HUDEP-2 (cell line): ENCODE measurements at regions not wholly inside any gene's neighbourhood (a gene's known extent, or its start where the extent isn't known, plus 50 kb on each side); places are given as distances from the start of the nearest gene placed in this dataset.

Source experiments
- DNase-seq, 76 experiments: peaks; one replicate each; lab custom pipeline; 2025; ENCODE audit not compliant: unreplicated experiment in 76 of 76; lab: John Stamatoyannopoulos, UW

GRCh38 chr16:86207350-86207749 lies 303.0 kb upstream of the FOXF1 start:
- no peak for DNase-seq

DNA sequence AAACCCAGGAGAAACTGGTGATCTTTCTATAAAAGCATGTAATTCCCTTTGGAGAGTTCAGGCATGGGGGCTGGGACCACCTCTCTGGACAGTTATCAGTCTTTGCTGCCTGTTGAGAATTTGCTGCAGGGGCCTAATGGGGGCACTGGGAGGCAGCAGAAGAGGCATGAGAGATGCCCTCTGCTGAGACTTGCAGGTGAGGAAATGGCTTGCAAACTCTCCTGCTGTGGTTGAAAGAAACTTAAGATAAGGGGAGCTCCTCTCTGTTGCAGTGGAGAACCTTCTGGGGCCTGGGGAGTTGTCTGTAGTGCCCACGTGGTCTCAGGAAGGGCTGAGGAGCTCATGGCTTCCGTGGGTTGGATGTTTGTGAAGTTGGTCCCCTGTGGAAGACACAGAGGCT lies 301.1 kb upstream of the FOXF1 start:
- DNase-seq = no peak

DNA sequence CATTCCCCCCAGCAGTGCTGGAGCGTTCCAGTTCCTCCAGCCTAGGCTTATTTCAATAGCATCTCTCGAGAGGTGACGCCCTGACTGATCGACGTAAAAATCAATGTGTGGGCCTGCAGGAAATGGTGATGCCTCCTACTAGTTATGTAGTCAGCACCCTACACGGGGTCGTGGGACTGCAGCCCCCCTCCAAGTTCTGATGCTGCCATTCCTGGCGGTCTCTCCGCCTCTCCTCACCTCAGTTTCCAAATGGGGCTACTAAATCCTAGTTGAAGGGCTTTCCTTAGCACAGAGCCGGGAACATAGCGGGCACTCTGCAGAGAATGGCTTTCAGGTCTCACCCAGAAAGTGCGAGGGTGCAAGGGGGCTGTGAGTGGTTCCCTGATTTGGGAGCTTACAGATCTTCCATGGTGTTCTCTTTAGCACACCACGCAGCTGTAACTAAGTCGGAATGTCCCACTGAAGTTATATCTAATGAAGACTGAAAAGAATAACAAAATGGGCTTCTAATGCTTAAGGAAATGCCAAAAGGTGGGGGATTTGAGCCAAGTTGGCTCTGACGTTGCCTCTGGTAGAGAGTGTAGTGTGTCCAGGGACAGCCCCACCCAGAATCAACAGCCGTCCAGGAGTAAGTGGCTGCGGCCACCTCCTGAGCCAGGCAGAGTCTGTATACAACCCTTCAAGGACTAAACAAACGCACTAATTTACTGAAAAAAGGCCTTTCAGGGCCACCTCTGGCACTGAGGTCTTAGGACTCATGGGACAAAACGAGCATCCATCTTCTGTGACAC lies 299.7 kb upstream of the FOXF1 start:
- no peak for DNase-seq

GRCh38 chr16:86211265-86211664 lies 299.1 kb upstream of the FOXF1 start:
- no peak for DNase-seq

DNA sequence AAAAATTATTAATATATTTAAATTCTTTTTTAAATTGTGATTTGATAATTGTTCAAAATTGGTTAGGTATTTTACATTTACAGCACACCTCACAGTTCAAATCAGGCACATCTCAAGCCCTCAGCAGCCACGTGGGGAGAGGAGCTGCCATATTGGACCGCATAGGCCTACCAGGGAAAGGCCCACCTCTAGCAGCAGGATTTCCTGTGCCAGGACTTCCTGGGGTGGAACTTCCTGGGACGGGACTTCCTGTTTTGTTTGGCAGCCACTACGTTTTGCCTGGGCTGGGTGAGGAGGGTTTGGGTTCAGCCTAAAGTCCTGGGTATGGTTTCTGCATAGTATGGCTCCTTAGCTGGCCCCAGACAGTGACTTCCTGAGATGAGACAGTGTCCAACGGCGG lies 298.5 kb upstream of the FOXF1 start:
- DNase-seq = no peak

DNA sequence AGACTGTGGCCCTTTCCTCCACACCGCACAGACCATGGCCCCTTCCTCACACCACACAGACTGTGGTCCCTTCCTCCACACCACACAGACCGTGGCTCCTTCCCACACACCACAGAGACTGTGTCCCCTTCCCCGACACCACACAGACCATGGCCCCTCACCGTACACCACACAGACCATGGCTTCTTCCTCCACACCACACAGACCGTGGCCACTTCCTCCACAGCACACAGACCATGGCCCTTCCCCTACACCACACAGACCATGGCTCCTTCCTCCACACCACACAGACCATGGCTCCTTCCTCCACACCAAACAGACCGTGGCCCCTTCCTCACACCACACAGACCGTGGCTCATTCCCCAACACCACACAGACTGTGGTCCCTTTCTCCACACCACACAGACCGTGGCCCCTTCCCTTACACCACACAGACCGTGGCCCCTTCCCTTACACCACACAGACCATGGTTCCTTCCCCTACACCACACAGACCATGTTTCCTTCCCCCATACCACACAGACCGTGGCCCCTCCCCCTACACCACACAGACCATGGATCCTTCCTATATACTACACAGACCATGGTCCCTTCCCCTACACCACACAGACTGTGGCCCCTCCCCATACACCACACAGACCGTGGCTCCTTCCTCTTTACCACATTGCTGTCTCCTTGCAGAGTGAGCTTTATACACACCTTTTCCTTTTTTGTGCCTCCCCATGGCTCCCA lies 297.5 kb upstream of the FOXF1 start:
- DNase-seq = no peak

DNA sequence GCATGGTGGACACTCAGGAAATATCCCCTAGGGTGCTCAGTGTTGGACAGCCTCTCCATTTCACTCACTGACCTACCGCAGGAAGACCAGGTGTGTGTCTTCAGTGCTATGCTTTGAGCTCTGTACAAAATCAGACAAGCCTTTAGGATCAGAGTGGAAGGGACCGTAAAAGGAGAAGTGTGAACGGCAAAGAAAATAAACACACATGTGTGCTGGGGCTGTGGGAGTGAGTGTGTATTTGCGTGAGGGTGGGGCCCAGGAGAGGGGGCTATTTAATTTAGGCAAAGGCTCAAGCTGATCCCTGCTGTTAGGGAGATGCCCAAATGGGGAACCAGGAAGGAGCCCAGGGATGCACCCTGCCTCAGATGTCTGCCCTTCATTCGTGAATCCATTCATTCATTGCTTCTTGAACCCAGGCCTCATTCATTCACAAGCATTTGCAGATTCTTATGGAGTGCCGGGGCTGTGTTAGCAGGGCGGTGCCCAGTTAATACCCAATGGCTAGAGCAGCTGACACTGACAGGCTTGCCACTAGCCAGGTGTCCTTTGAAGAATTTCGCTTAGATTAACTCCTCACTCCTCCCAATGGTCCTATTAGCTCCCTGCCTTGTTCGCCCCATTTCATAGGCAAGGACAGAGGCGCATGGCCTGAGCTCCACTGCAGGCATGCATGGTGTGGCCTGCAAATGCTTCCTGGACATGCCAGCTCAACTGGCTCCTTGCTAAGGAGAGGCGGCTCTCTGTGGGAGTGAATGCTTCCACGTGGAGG lies 296.7 kb upstream of the FOXF1 start:
- DNase-seq = no peak

- DNase-seq = no peak
Observed at GRCh38 chr16:86214326-86215232, 295.7 kb upstream of the FOXF1 start.

DNA sequence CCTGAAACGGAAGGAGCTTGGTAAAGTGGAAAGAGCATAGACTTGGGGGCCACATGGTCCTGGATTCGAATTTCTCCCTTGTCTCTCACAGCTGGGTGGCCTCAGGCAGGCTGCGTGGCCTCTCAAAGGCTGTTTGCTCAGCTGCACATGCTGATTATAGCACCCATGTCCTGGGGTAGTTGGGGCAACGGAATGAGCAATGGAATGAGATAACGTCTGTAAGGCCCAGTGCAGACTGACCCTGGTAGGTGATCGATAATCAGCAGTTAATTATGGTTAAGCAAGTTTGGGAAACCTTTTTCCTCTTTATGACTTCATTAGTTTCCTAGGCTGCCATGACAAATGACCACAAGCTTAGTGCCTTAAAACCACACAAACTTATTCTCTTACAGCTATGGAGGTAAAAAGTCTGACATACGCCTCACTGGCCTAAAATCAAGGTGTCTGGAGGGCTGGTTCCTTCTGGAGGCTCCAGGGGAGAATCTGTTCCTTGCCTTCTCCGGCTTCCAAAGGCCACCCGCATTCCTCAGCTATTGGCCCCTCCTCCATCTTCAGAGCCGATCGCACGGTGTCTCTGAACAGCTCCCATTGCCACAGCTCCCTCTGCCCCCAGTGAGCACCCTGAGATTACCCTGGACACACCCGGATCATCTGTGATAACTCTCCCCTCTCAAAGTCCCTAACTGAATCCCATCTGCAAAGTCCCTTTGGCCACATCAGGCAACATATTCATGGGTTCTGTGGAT lies 294.9 kb upstream of the FOXF1 start:
- no peak for DNase-seq

DNA sequence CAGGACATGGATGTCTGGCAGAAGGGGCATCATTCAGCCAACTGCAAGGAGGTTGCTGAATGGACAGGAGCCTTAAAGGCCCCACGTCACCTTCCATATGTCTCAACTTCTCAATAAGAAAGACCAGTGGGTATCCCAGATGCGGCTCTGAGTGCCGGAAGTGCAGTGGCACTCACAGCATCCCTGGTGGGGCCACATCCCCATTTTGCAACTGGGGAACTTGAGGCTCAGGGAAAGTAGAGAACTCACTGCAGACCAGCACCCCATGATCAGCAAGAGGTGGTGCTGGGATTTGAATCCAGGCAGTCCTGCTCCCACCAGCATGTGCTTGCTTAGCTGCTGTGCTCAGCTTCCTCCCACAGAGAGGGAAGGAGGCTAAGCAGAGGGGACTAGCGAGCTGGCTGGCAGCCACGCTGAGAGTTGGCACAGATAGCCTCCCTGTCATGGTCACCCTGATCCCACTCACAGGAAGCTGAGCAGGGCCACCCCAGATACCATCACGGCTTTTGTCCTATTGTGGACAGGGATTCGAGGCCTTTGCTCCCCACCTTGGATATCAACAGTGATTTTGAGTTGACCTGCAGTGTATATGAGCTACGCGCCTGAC lies 294.2 kb upstream of the FOXF1 start:
- DNase-seq = no peak

- no peak for DNase-seq
Observed at GRCh38 chr16:86216591-86216990, 293.7 kb upstream of the FOXF1 start.

DNA sequence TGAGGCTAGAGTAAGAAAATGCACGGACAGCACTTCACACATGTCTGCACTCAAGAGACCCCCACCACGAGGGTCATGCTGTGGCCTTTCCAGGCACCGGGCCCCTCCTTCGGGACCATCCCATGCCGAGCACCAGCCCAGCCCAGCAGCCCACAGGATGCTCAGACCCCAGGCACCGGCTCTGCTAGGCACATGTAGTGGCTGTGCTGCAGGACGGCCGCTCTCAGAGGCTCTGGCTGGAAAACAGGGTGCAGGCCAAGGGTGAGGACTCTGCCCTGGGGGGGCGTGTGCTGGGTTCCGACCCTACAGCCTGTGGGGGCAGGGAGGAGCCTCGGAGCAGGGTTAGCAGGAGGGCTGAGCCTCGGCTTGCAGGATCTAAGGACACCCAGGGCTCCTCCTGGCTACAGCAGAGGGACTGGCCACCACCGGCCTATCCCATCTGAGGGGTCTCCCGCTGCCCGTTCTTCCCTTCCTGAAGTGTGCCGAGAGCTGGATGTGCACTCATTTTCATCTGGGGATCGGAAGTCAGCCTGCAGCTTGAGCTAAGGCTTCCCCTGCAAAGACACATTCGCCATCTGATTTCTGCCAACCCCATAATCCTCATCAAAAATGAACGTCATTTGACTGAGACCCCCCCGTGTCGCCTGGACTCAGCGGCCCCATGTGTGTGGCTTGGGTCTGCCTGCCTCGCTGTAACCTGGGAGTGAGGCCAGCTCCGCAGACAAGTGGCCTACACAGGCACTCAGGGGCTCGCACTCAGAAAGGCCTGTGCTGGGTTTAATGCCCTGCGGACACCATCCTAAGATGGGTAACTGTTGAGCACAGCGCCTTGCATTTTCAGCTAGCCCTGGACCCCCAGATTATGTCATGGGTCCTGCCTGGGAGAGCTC lies 293.1 kb upstream of the FOXF1 start:
- DNase-seq = no peak

GRCh38 chr16:86217891-86218270 lies 292.4 kb upstream of the FOXF1 start:
- no peak for DNase-seq

DNA sequence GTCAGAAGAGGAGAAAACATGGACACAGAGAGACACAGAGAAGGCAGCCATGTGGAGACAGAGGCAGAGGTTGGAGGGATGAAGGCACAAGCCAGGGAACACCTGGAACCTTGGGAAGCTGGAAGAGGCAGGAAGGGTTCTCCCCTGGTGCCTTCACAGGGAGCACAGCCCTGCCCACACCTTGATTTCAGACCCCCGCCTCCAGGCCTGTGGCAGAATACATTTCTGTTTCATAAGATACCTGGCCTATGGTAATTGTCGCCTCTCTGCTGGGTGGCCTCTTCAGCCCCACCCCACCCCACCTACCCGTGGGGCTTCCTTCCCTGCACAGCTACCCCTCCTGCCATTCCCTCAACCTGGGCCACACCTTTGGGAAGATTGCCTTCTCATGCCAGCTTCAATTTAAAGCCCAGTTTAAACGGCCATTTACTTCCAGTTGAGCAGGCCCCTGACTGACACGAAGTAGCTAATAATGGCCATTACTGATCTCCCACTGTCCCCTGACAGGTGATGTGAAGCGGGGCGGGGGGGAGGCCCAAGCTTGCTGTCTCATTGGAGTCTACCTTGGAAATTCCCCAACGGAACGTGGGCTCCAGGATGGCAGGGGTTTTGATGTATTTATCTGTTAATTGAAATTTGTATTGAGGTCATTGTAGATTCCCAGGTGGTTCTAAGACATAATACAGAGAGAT lies 291.7 kb upstream of the FOXF1 start:
- no peak for DNase-seq

GRCh38 chr16:86219655-86220445 lies 290.5 kb upstream of the FOXF1 start:
- DNase-seq = no peak

DNA sequence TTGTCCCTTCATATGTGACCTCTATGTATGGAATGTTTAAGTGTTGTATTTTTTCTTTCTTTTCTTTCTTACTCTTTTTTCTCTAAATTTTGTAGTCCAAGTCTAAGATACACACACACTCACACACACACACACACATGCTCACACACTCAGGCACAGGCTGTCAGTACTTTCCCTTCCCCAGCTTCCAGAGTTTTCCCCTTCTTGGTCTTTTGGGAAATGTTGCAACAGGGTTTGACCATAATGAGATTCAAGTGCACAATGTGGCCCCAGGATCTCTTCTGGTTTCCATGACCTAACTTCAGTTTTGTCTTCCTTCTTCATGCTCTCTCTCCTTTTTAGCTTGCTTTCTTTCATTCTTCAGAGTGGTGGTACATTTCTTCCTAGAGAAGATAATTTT lies 289.8 kb upstream of the FOXF1 start:
- DNase-seq = no peak

- DNase-seq = no peak
Observed at GRCh38 chr16:86221085-86221484, 289.2 kb upstream of the FOXF1 start.
